ENCODE measurements at regions not wholly inside any gene's neighbourhood (a gene's known extent, or its start where the extent isn't known, plus 50 kb on each side); places are given as distances from the start of the nearest gene placed in this dataset.

DNA sequence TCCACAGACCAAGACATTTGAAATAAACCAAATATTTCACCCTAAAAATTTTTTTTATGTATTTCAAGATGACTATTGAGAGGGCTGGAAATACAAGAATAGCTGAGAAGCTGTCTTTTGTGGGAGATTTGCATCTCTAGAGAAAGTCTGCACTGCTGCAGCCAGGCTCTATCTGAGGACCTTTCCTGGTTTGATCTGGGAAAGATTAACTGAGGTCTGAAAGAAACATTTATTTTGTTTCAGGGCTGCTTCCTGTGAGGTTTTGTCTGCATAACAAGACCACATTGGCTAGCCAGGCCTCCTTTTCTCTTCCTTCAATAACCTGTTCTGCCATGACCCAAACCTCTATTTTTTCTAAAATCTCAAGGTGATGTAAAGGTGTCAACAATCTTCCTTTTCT, 117.5 kb upstream of the ARHGEF26 start:
- no peak for TF ChIP-seq Cebpa-rat (IDR thresholded peaks at IDR 0.05)
- Histone ChIP-seq H3K27me3 (no peaks in the 10 kb centered on the region), H3K9ac (no peak overlapping the region), H3K27ac (no peak overlapping the region), H3K4me1 (no peaks in the 10 kb centered on the region), H3K36me3 (no peaks in the 10 kb centered on the region), H3K4me2 (no peak overlapping the region), H4K20me1 (no peaks in the 10 kb centered on the region; a peak in 1 of 22 replicates), H3K4me3 (no peak overlapping the region), H3K9me3 (replicated peaks in 1 of 11) (no peaks in the 10 kb centered on the region)

GRCh38 chr3:154011036-154011435, 110.2 kb upstream of the ARHGEF26 start:
- Histone ChIP-seq H4K20me1 (no peaks in the 10 kb centered on the region; a peak in 1 of 22 replicates), H3K4me3 (no peak overlapping the region), H3K36me3 (no peaks in the 10 kb centered on the region), H3K9ac (no peak overlapping the region), H3K9me3 (replicated peaks in 1 of 11) (no peaks in the 10 kb centered on the region), H3K4me2 (no peak overlapping the region), H3K27me3 (no peaks in the 10 kb centered on the region), H3K4me1 (no peaks in the 10 kb centered on the region), H3K27ac (no peak overlapping the region)
- no peak for TF ChIP-seq Cebpa-rat (IDR thresholded peaks at IDR 0.05)

- H3K36me3 ChIP-seq: no peaks in the 10 kb centered on the region
- H3K9ac ChIP-seq: no peak overlapping the region
- no peaks in the 10 kb centered on the region for H3K9me3 ChIP-seq (replicated peaks in 1 of 11)
- no peaks in the 10 kb centered on the region for H4K20me1 ChIP-seq
- no peak overlapping the region for H3K4me3 ChIP-seq
- no peaks in the 10 kb centered on the region for H3K27me3 ChIP-seq
- H3K4me1 ChIP-seq: no peaks in the 10 kb centered on the region
- no peak for TF ChIP-seq Cebpa-rat (IDR thresholded peaks at IDR 0.05)
- no peak overlapping the region for H3K4me2 ChIP-seq
- H3K27ac ChIP-seq: no peak overlapping the region
Measured at GRCh38 chr3:154013736-154014135, 107.5 kb upstream of the ARHGEF26 start.

DNA sequence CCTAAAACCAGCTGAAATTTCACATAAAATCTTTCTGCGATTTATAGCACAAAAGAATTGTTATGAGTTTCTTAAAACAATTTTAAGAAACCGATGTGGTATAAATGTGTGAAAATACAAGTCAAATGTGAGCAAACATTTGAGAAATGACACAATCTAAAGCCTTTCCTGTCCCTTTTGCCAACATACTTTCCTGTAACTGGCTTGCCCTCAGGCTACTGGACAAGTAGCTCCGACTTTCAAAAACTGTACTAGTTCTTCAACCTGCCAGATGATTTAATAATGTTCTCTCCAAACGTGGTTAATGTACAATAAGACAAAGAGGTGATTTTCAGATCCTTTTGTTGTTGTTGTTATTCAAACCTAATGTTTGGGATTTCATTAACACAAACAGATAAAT, 105.9 kb upstream of the ARHGEF26 start:
- TF ChIP-seq Cebpa-rat (IDR thresholded peaks at IDR 0.05): no peak
- Histone ChIP-seq H3K27ac (no peak overlapping the region), H3K4me1 (no peaks in the 10 kb centered on the region), H3K9me3 (replicated peaks in 1 of 11) (no peaks in the 10 kb centered on the region; a peak in 1 of 22 replicates), H3K4me2 (no peak overlapping the region), H3K9ac (no peak overlapping the region), H3K4me3 (no peak overlapping the region), H3K27me3 (no peaks in the 10 kb centered on the region), H4K20me1 (no peaks in the 10 kb centered on the region), H3K36me3 (no peaks in the 10 kb centered on the region)

GRCh38 chr3:154018100-154018696, 103.0 kb upstream of the ARHGEF26 start:
- H4K20me1 ChIP-seq: no peaks in the 10 kb centered on the region
- H3K9me3 ChIP-seq (replicated peaks in 1 of 11): peaks cover 0 to 4% (median 0%) of the 10 kb centered on the region in 11 experiments; a peak in 1 of 22 replicates
- H3K9ac ChIP-seq: no peak overlapping the region
- H3K36me3 ChIP-seq: no peaks in the 10 kb centered on the region
- no peak overlapping the region for H3K4me3 ChIP-seq
- H3K4me1 ChIP-seq: no peaks in the 10 kb centered on the region
- H3K27ac ChIP-seq: no peak overlapping the region
- no peak for TF ChIP-seq Cebpa-rat (IDR thresholded peaks at IDR 0.05)
- H3K27me3 ChIP-seq: no peaks in the 10 kb centered on the region
- H3K4me2 ChIP-seq: no peak overlapping the region

GRCh38 chr3:154022606-154023005, 98.6 kb upstream of the ARHGEF26 start:
- TF ChIP-seq Cebpa-rat (IDR thresholded peaks at IDR 0.05): no peak
- Histone ChIP-seq H3K36me3 (no peaks in the 10 kb centered on the region), H3K27ac (no peak overlapping the region), H3K4me3 (no peak overlapping the region), H4K20me1 (no peaks in the 10 kb centered on the region), H3K9me3 (replicated peaks in 1 of 11) (peaks cover 0 to 4% (median 0%) of the 10 kb centered on the region in 11 experiments; a peak in 1 of 22 replicates), H3K27me3 (no peaks in the 10 kb centered on the region), H3K9ac (no peak overlapping the region), H3K4me1 (no peaks in the 10 kb centered on the region), H3K4me2 (no peak overlapping the region)

DNA sequence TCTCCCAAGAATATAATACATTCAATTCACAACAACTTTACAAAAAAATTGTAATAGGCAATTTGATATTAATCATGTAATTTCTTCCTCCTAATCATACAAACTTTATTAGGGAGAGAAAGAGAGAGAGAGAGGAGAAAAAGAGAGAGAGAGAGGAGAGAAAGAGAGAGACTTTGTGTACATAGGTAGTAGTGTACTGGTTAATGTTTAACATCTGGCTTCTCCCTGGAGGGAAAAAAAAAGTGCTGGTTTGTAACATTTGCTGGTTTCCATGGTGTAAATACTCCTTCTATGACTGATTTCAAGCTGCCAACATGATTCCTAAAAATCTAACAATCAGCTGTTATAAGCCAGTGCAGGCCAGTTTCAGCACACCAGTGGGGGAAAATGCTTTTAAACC, 98.0 kb upstream of the ARHGEF26 start:
- Histone ChIP-seq H3K4me2 (no peak overlapping the region), H3K27ac (no peak overlapping the region), H3K36me3 (no peaks in the 10 kb centered on the region), H3K4me3 (no peak overlapping the region), H3K9me3 (replicated peaks in 1 of 11) (peaks cover 0 to 4% (median 0%) of the 10 kb centered on the region in 11 experiments; a peak in 1 of 22 replicates), H4K20me1 (no peaks in the 10 kb centered on the region), H3K4me1 (no peaks in the 10 kb centered on the region), H3K27me3 (no peaks in the 10 kb centered on the region), H3K9ac (no peak overlapping the region)
- TF ChIP-seq Cebpa-rat (IDR thresholded peaks at IDR 0.05): no peak

DNA sequence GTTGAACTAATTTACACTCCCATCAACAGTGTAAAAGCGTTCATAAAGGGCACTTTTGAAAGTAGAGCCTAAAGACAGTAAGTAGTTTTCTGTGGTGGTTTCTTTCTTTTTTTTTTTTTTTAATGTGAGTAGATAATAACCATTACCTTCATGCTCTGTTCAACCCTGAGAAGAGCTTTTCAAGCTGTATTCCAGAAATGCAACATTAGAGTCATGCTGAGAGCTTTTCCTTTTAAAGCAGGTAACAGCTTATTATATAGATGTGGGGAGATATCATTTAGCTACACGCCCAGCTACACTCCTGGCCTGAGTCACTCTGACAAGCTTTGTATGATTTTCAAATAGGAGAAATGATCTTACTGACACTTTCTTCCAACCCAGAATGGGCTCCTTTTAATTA, 96.2 kb upstream of the ARHGEF26 start:
- Histone ChIP-seq H3K4me2 (no peak overlapping the region), H3K4me1 (no peaks in the 10 kb centered on the region), H3K9me3 (replicated peaks in 1 of 11) (peaks cover 0 to 4% (median 0%) of the 10 kb centered on the region in 11 experiments; a peak in 1 of 22 replicates), H4K20me1 (no peaks in the 10 kb centered on the region), H3K4me3 (no peak overlapping the region), H3K9ac (no peak overlapping the region), H3K27me3 (no peaks in the 10 kb centered on the region), H3K27ac (no peak overlapping the region), H3K36me3 (no peaks in the 10 kb centered on the region)
- TF ChIP-seq Cebpa-rat (IDR thresholded peaks at IDR 0.05): no peak

GRCh38 chr3:154029926-154030325, 91.3 kb upstream of the ARHGEF26 start:
- no peaks in the 10 kb centered on the region for H3K9me3 ChIP-seq (replicated peaks in 1 of 11)
- no peak overlapping the region for H3K27ac ChIP-seq
- no peak overlapping the region for H3K4me2 ChIP-seq
- no peak overlapping the region for H3K9ac ChIP-seq
- H4K20me1 ChIP-seq: no peaks in the 10 kb centered on the region
- no peaks in the 10 kb centered on the region for H3K4me1 ChIP-seq
- H3K27me3 ChIP-seq: no peaks in the 10 kb centered on the region
- H3K36me3 ChIP-seq: no peaks in the 10 kb centered on the region
- TF ChIP-seq Cebpa-rat (IDR thresholded peaks at IDR 0.05): no peak
- H3K4me3 ChIP-seq: no peak overlapping the region

DNA sequence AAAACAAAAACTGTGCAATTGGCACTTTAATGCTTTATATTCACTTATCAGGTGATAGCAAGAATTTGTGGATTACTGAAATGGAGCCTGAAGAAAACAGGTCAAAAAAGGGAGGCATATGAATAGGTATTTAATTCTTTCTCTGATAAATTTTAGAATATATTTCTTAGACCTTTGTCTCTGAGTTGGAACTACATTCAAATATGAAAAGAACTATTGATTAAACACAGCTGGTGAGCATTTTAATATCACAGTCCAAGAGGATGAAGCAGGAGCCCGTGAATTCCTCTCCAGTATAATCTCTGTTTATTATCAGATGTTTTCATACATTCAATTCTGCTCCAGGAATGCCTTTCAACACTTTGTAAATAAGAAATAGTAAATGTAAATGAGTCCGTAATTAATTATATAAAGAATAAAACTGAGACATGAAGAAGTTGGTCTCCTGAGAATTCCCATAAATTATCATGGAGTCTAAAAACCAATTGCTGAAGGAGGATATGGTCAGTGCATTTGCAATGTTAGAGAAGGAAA, 86.3 kb upstream of the ARHGEF26 start:
- H3K9ac ChIP-seq: no peak overlapping the region
- no peak overlapping the region for H3K4me3 ChIP-seq
- no peak overlapping the region for H3K4me2 ChIP-seq
- H3K27me3 ChIP-seq: no peaks in the 10 kb centered on the region
- H3K9me3 ChIP-seq (replicated peaks in 1 of 11): no peaks in the 10 kb centered on the region
- TF ChIP-seq Cebpa-rat (IDR thresholded peaks at IDR 0.05): no peak
- no peaks in the 10 kb centered on the region for H3K36me3 ChIP-seq
- H3K27ac ChIP-seq: no peak overlapping the region
- no peaks in the 10 kb centered on the region for H3K4me1 ChIP-seq
- no peaks in the 10 kb centered on the region for H4K20me1 ChIP-seq

Measured in BLaER1 treated with 17β-estradiol and CSF1 and Interleukin-3, amounts not matched to agents 10 nM and 100 nM (cell line).